Neuronal stem cell (in vitro differentiated cells): ENCODE measurements at regions not wholly inside any gene's neighbourhood (a gene's known extent, or its start where the extent isn't known, plus 50 kb on each side); places are given as distances from the start of the nearest gene placed in this dataset.
"Not testable (repeated sequence)": the region's sequence is repeated elsewhere in the genome, so short reads cannot be mapped to it uniquely, and the experiment has no call there.

Experiments used
- DNase-seq: peaks from one replicate; pipeline ENCODE4 v3.0.0-alpha.2; 2013; ENCODE audit warnings: low spot score
- H2AFZ ChIP-seq: one replicate; pipeline ENCODE4 v1.6.1; 2013; ENCODE audit warnings: mild to moderate bottlenecking, low read length, inconsistent platforms
- H2AK5ac ChIP-seq: 2 replicates; pipeline ENCODE4 v1.6.1; 2013; ENCODE audit warnings: low read depth, mild to moderate bottlenecking, inconsistent platforms, low read length, moderate library complexity, mixed read lengths
- H2BK120ac ChIP-seq: 2 replicates; pipeline ENCODE4 v1.6.1; 2013; ENCODE audit warnings: low read depth, mild to moderate bottlenecking, inconsistent platforms, low read length, moderate library complexity, mixed read lengths
- H2BK12ac ChIP-seq: one replicate; pipeline ENCODE4 v1.6.1; 2013; ENCODE audit warnings: low read length, inconsistent platforms
- H2BK15ac ChIP-seq: 2 replicates; pipeline ENCODE4 v1.6.1; 2013; ENCODE audit warnings: mild to moderate bottlenecking, low read length, inconsistent platforms, mixed read lengths
- H2BK5ac ChIP-seq: one replicate; pipeline ENCODE4 v1.6.1; 2013; ENCODE audit warnings: inconsistent platforms, mild to moderate bottlenecking, low read length, moderate library complexity
- H3K14ac ChIP-seq: one replicate; pipeline ENCODE4 v1.6.1; 2013; ENCODE audit warnings: low read length, inconsistent platforms
- H3K18ac ChIP-seq: 2 replicates; pipeline ENCODE4 v1.6.1; 2013; ENCODE audit warnings: low read length, inconsistent platforms
- H3K23ac ChIP-seq: 2 replicates; pipeline ENCODE4 v1.6.1; 2013; ENCODE audit warnings: low read depth, mild to moderate bottlenecking, mixed read lengths, low read length, inconsistent platforms; ENCODE audit not compliant: poor library complexity
- H3K27ac ChIP-seq: replicated peaks from 3 replicates; pipeline ENCODE4 v1.5.1; 2013; ENCODE audit warnings: low read length, inconsistent platforms
- H3K27me3 ChIP-seq, 3 experiments: 2 replicates each; pipeline ENCODE4 v1.6.1; 2013; ENCODE audit warnings: low read length in 3 of 3, mild to moderate bottlenecking in 2 of 3, inconsistent platforms in 1 of 3, low read depth in 1 of 3, mixed read lengths in 1 of 3, moderate library complexity in 1 of 3; ENCODE audit not compliant: control insufficient read depth in 3 of 3, insufficient read depth in 3 of 3
- H3K36me3 ChIP-seq, 2 donors: replicated peaks in 1 of 2; 2 replicates each; pipeline ENCODE4 v1.6.1; 2013; ENCODE audit warnings: low read length in 2 of 2; ENCODE audit not compliant: control insufficient read depth in 2 of 2, insufficient read depth in 2 of 2
- H3K4ac ChIP-seq: 2 replicates; pipeline ENCODE4 v1.6.1; 2013; ENCODE audit warnings: inconsistent platforms, mild to moderate bottlenecking, low read length, moderate library complexity
- H3K4me1 ChIP-seq, 2 donors: 1 replicate in 1 of 2; 2 replicates in 1 of 2; pipeline ENCODE4 v1.6.1; 2013; ENCODE audit warnings: low read length in 2 of 2, low read depth in 1 of 2; ENCODE audit not compliant: control insufficient read depth in 2 of 2, insufficient read depth in 1 of 2
- H3K4me2 ChIP-seq: one replicate; pipeline ENCODE4 v1.6.1; 2013; ENCODE audit warnings: mild to moderate bottlenecking, low read length, inconsistent platforms; ENCODE audit not compliant: insufficient read depth, poor library complexity, severe bottlenecking
- H3K4me3 ChIP-seq, 2 donors: 2 replicates each; pipeline ENCODE4 v1.5.1; 2013; ENCODE audit warnings: low read length in 2 of 2, mild to moderate bottlenecking in 2 of 2, inconsistent platforms in 1 of 2, moderate library complexity in 1 of 2
- H3K79me1 ChIP-seq: one replicate; pipeline ENCODE4 v1.6.1; 2013; ENCODE audit warnings: low read depth, mild to moderate bottlenecking, inconsistent platforms, low read length, moderate library complexity
- H3K9ac ChIP-seq: one replicate; pipeline ENCODE4 v1.6.1; 2013; ENCODE audit warnings: mild to moderate bottlenecking, low read depth, low read length, inconsistent platforms; ENCODE audit not compliant: poor library complexity
- H3K9me3 ChIP-seq, 2 donors: replicated peaks in 1 of 2; 2 replicates each; pipeline versions ENCODE3 to v1.6.1; 2013; ENCODE audit warnings: low read length in 2 of 2, mild to moderate bottlenecking in 2 of 2, inconsistent platforms in 1 of 2, low read depth in 1 of 2, mixed read lengths in 1 of 2, moderate library complexity in 1 of 2; ENCODE audit not compliant: control insufficient read depth in 2 of 2, insufficient read depth in 1 of 2
- H4K8ac ChIP-seq: one replicate; pipeline ENCODE4 v1.6.1; 2013; ENCODE audit warnings: low read depth, mild to moderate bottlenecking, inconsistent platforms, low read length, moderate library complexity
- H4K91ac ChIP-seq: one replicate; pipeline ENCODE4 v1.6.1; 2013; ENCODE audit warnings: low read length, low read depth, mild to moderate bottlenecking, inconsistent platforms; ENCODE audit not compliant: poor library complexity
- WGBS, 2 donors: extraction: QIAGEN DNeasy Blood & Tissue Kit; methylation state at CpG; one replicate each; pipeline ENCODE4 v1.1.7; 2013; ENCODE audit warnings: missing lambda C conversion rate in 2 of 2, mixed read lengths in 1 of 2; ENCODE audit not compliant: insufficient read length in 2 of 2, insufficient replicate concordance in 1 of 2; ENCODE audit errors: extremely low coverage in 2 of 2; 5-methylcytosine and 5-hydroxymethylcytosine counted together

DNA sequence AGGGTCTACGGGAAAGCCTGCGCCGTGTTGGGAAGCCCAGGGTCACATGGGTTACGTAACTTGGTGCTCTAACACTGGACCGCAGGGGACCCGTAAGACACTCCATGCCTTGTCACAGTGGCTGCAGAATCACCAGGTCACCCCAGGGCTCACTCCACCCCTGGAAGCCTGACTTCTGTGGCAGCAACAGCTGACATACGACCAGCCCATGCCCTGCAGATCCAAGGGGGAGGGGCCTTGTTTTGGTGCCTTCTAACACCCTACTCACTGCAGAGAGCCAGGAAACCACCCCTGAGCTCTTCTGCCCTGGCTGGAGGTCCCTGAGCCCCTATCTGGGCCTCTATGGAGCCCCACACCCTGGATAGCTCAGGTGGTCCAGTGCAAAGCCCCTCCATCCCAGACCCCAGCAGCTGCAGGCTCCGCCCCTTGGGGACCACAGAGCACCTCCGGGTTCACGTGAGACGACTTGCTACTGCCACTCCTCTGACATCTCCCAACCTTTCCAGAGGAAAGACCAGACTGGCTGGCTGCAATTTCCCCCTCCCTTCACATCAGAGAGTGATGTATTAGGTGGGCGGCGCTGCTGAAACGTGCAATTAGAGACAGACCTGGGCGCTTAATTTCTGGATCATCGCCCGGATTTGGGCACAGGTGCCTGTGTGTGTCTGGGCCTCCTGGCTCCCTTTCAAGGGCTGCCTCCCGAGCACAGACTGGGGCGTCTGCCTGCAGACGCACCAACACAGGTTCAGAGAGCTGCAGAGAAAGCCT lies 296.6 kb upstream of the SFSWAP start:
- no CpG with 5 or more reads among the region's 20 CpGs for WGBS, 2 donors
- not testable (repeated sequence) for H2BK5ac ChIP-seq, H3K4me3 ChIP-seq, H2AK5ac ChIP-seq, H2AFZ ChIP-seq, H3K36me3 ChIP-seq, H2BK120ac ChIP-seq, H3K9ac ChIP-seq, DNase-seq, H4K8ac ChIP-seq, H2BK15ac ChIP-seq, H3K27me3 ChIP-seq, H3K4me2 ChIP-seq, H3K14ac ChIP-seq, H3K4ac ChIP-seq, H3K4me1 ChIP-seq, H3K27ac ChIP-seq, H2BK12ac ChIP-seq, H4K91ac ChIP-seq, H3K23ac ChIP-seq, H3K18ac ChIP-seq, H3K79me1 ChIP-seq, H3K9me3 ChIP-seq

- no CpG with 5 or more reads among the region's 4 CpGs for WGBS, 2 donors
- H3K27me3 ChIP-seq, result peaks cover 0 to 2% (median 0%) of the 10 kb centered on the region in 3 experiments
- H3K14ac ChIP-seq, result no peak overlapping the region
- H2BK5ac ChIP-seq, result no peak overlapping the region
- H4K91ac ChIP-seq, result no peak overlapping the region
- H4K8ac ChIP-seq, result no peak overlapping the region
- no peak for DNase-seq
- H2BK120ac ChIP-seq, result no peak overlapping the region
- no peak overlapping the region for H3K4me3 ChIP-seq
- H2AFZ ChIP-seq, result no peak overlapping the region
- no peak overlapping the region for H2AK5ac ChIP-seq
- H3K9ac ChIP-seq, result no peak overlapping the region
- no peak overlapping the region for H2BK12ac ChIP-seq
- no peak overlapping the region for H3K27ac ChIP-seq
- no peak overlapping the region for H3K18ac ChIP-seq
- H3K4ac ChIP-seq, result no peak overlapping the region
- H3K79me1 ChIP-seq, result no peaks in the 10 kb centered on the region
- H3K4me1 ChIP-seq, result peaks cover 0 to 2% of the 10 kb centered on the region in 2 donors
- no peak overlapping the region for H2BK15ac ChIP-seq
- no peaks in the 10 kb centered on the region for H3K36me3 ChIP-seq
- H3K4me2 ChIP-seq, result no peak overlapping the region
- H3K9me3 ChIP-seq, result peaks cover 1 to 2% of the 10 kb centered on the region in 2 donors
- H3K23ac ChIP-seq, result no peak overlapping the region
These were observed 295.1 kb upstream of the SFSWAP start for GRCh38 chr12:131415781-131416180.

GRCh38 chr12:131418121-131418520 lies 292.8 kb upstream of the SFSWAP start:
- Histone ChIP-seq H3K27me3 (no peaks in the 10 kb centered on the region), H3K79me1 (no peaks in the 10 kb centered on the region), H2AK5ac (no peak overlapping the region), H3K4ac (no peak overlapping the region), H3K9me3 (peaks cover 2 to 4% of the 10 kb centered on the region in 2 donors), H4K8ac (no peak overlapping the region), H3K4me3 (no peak overlapping the region), H3K18ac (no peak overlapping the region), H2BK15ac (no peak overlapping the region), H3K23ac (no peak overlapping the region), H3K4me1 (peaks cover 0 to 8% of the 10 kb centered on the region in 2 donors), H2AFZ (no peak overlapping the region), H3K36me3 (no peaks in the 10 kb centered on the region), H4K91ac (no peak overlapping the region), H3K27ac (no peak overlapping the region), H3K9ac (no peak overlapping the region), H3K14ac (no peak overlapping the region), H2BK5ac (no peak overlapping the region), H2BK120ac (no peak overlapping the region), H2BK12ac (no peak overlapping the region), H3K4me2 (no peak overlapping the region)
- no CpG with 5 or more reads among the region's 8 CpGs for WGBS, 2 donors
- DNase-seq, result no peak

GRCh38 chr12:131418884-131419283 lies 292.0 kb upstream of the SFSWAP start:
- Histone ChIP-seq H3K4ac (no peak overlapping the region), H3K4me2 (no peak overlapping the region), H2BK5ac (no peak overlapping the region), H3K79me1 (no peaks in the 10 kb centered on the region), H3K27ac (no peak overlapping the region), H3K18ac (no peak overlapping the region), H4K91ac (no peak overlapping the region), H3K23ac (no peak overlapping the region), H3K27me3 (no peaks in the 10 kb centered on the region), H2BK15ac (no peak overlapping the region), H3K9me3 (peaks cover 4 to 7% of the 10 kb centered on the region in 2 donors), H3K14ac (no peak overlapping the region), H3K36me3 (no peaks in the 10 kb centered on the region), H2BK12ac (no peak overlapping the region), H4K8ac (no peak overlapping the region), H2AFZ (no peak overlapping the region), H2AK5ac (no peak overlapping the region), H3K4me3 (no peak overlapping the region), H2BK120ac (no peak overlapping the region), H3K4me1 (peaks cover 0 to 8% of the 10 kb centered on the region in 2 donors), H3K9ac (no peak overlapping the region)
- no CpG with 5 or more reads among the region's 2 CpGs for WGBS, 2 donors
- no peak for DNase-seq
